Right renal pelvis (tissue), 4 donors: ENCODE measurements at regions not wholly inside any gene's neighbourhood (a gene's known extent, or its start where the extent isn't known, plus 50 kb on each side); places are given as distances from the start of the nearest gene placed in this dataset.
"Not testable (repeated sequence)": the region's sequence is repeated elsewhere in the genome, so short reads cannot be mapped to it uniquely, and the experiment has no call there.

Source experiments
- DNase-seq, 4 donors: peaks; one replicate each; pipeline ENCODE4 v3.0.0-alpha.2; 2013; ENCODE audit warnings: low read depth in 4 of 4, low spot score in 3 of 4, missing footprints in 1 of 4

- not testable (repeated sequence) for DNase-seq
These were observed 286.9 kb downstream of the ANAPC1 start for GRCh38 chr2:111596808-111597705.

- not testable (repeated sequence) for DNase-seq
These were observed 285.0 kb downstream of the ANAPC1 start for GRCh38 chr2:111598944-111599343.

GRCh38 chr2:111602259-111602658, 281.7 kb downstream of the ANAPC1 start:
- DNase-seq, result not testable (repeated sequence)

- DNase-seq, result not testable (repeated sequence)
These were observed 278.2 kb downstream of the ANAPC1 start for GRCh38 chr2:111605798-111606197.

- DNase-seq, result not testable (repeated sequence)
These were observed 277.4 kb downstream of the ANAPC1 start for GRCh38 chr2:111606632-111607031.

- DNase-seq, result not testable (repeated sequence)
These were observed 274.7 kb downstream of the ANAPC1 start for GRCh38 chr2:111609146-111609844.

- DNase-seq, result not testable (repeated sequence)
These were observed 274.0 kb downstream of the ANAPC1 start for GRCh38 chr2:111610035-111610434.

GRCh38 chr2:111616651-111617218, 267.3 kb downstream of the ANAPC1 start:
- no peak for DNase-seq

- DNase-seq, result no peak
These were observed 266.4 kb downstream of the ANAPC1 start for GRCh38 chr2:111617299-111618225.

- no peak for DNase-seq
These were observed 265.6 kb downstream of the ANAPC1 start for GRCh38 chr2:111618226-111618977.

GRCh38 chr2:111618978-111619902, 264.8 kb downstream of the ANAPC1 start:
- DNase-seq, result no peak

- DNase-seq, result no peak
These were observed 263.7 kb downstream of the ANAPC1 start for GRCh38 chr2:111620281-111620680.

- no peak for DNase-seq
These were observed 261.1 kb downstream of the ANAPC1 start for GRCh38 chr2:111622859-111623258.

- no peak for DNase-seq
These were observed 260.6 kb downstream of the ANAPC1 start for GRCh38 chr2:111623380-111623779.

- no peak for DNase-seq
These were observed 259.4 kb downstream of the ANAPC1 start for GRCh38 chr2:111624411-111625156.

GRCh38 chr2:111625157-111625537, 258.8 kb downstream of the ANAPC1 start:
- not testable (repeated sequence) for DNase-seq

GRCh38 chr2:111626037-111626864, 257.7 kb downstream of the ANAPC1 start:
- no peak for DNase-seq
